ENCODE measurements at regions not wholly inside any gene's neighbourhood (a gene's known extent, or its start where the extent isn't known, plus 50 kb on each side); places are given as distances from the start of the nearest gene placed in this dataset.
"Not testable (repeated sequence)": the region's sequence is repeated elsewhere in the genome, so short reads cannot be mapped to it uniquely, and the experiment has no call there.

DNA sequence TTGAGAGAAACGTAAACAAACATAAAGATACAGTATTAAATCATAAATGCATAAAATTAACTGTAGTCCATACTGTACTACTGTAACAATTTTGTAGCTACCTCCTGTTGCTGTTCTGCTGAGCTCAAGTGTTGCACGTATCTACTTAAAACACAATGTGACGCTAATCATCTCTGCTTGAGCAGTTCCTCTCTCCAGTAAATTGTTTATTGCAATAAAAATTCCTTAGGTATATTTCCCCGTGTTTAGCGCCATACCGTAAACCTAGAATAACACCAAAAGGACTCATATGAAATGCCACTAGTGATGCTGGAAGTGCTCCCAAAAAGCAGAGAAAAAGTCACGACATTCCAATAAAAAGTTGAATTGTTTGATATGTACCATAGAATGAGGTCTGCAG lies 152.3 kb downstream of the LRRN1 start:
- Histone ChIP-seq H4K5ac (ENCODE audit: low read depth, low read length) (no peak overlapping the region), H3K4me3 (ENCODE audit: insufficient read depth, low read depth, low read length) (no peak overlapping the region), H3K18ac (ENCODE audit: low read depth, low read length) (no peak overlapping the region), H4K20me1 (ENCODE audit: insufficient read depth, low read length) (no peaks in the 10 kb centered on the region), H3K9ac (ENCODE audit: low read depth, low read length) (no peak overlapping the region), H3K23ac (ENCODE audit: low read depth, low read length) (no peak overlapping the region), H3K4ac (ENCODE audit: low read depth, low read length) (no peak overlapping the region), H2AFZ (replicated peaks; ENCODE audit: low read length, poor library complexity) (no peak overlapping the region), H3K14ac (replicated peaks; ENCODE audit: low read depth, low read length) (no peak overlapping the region), H2BK15ac (ENCODE audit: low read depth, low read length) (no peak overlapping the region), H3K4me1 (ENCODE audit: control insufficient read depth, insufficient read depth, low read length) (no peaks in the 10 kb centered on the region), H3K36me3 (ENCODE audit: control insufficient read depth, insufficient read depth, low read length) (no peaks in the 10 kb centered on the region), H4K8ac (ENCODE audit: low read depth in 2 of 2, low read length in 2 of 2) (no peak overlapping the region), H3K4me2 (ENCODE audit: low read depth, low read length) (no peak overlapping the region), H2BK5ac (ENCODE audit: low read depth, low read length, poor library complexity, severe bottlenecking) (no peak overlapping the region), H2AK5ac (ENCODE audit: low read depth, low read length) (no peak overlapping the region), H2AK9ac (replicated peaks; ENCODE audit: low read depth, low read length, poor library complexity) (no peak overlapping the region), H3K9me1 (ENCODE audit: insufficient read depth, low read length) (no peaks in the 10 kb centered on the region), H2BK120ac (ENCODE audit: low read depth, low read length) (no peak overlapping the region), H2BK20ac (ENCODE audit: low read depth, low read length) (no peak overlapping the region), H3K79me1 (ENCODE audit: low read depth in 1 of 2, low read length in 2 of 2) (no peaks in the 10 kb centered on the region), H3K27me3 (ENCODE audit: control insufficient read depth, insufficient read depth, low read length) (no peaks in the 10 kb centered on the region), H3K9me3 (ENCODE audit: control insufficient read depth, insufficient read depth, low read length) (no peaks in the 10 kb centered on the region), H4K91ac (ENCODE audit: insufficient read depth, low read depth, low read length) (no peak overlapping the region), H3K27ac (ENCODE audit: insufficient read depth, low read length) (no peak overlapping the region), H3K56ac (ENCODE audit: extremely low read depth, insufficient read depth, low read length) (no peak overlapping the region)
- in situ Hi-C loops (cut with MboI; ENCODE audit: low sequenced_read_pairs) (no loop called here), dilution Hi-C loops (cut with HindIII; ENCODE audit: low sequenced_read_pairs, unreplicated experiment) (no loop called here), intact Hi-C loops (cut with micrococcal nuclease) (no loop called here)
- ChIA-PET CTCF (no interaction called here), POLR2A (ENCODE audit: unreplicated experiment) (no interaction called here)
- TF ChIP-seq RFX5 (IDR thresholded peaks at IDR 0.05; ENCODE audit: low read depth, low read length) (no peak), FOS (IDR thresholded peaks at IDR 0.05; ENCODE audit: low read depth, low read length) (no peak)
- TF ChIP-seq, protein P1, sequence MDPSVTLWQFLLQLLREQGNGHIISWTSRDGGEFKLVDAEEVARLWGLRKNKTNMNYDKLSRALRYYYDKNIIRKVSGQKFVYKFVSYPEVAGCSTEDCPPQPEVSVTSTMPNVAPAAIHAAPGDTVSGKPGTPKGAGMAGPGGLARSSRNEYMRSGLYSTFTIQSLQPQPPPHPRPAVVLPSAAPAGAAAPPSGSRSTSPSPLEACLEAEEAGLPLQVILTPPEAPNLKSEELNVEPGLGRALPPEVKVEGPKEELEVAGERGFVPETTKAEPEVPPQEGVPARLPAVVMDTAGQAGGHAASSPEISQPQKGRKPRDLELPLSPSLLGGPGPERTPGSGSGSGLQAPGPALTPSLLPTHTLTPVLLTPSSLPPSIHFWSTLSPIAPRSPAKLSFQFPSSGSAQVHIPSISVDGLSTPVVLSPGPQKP (IDR thresholded peaks at IDR 0.05; ENCODE audit: borderline replicate concordance, low read depth, low read length): no peak
- no TSS peak for BruUV-seq (replicated peaks)
- DNase-seq: no peak
- no peak for ATAC-seq (ENCODE audit: low read depth)
- WGBS, 2 experiments (ENCODE audit: extremely low coverage in 2 of 2, insufficient read length in 1 of 2): no CpG with 5 or more reads among the region's 7 CpGs

DNA sequence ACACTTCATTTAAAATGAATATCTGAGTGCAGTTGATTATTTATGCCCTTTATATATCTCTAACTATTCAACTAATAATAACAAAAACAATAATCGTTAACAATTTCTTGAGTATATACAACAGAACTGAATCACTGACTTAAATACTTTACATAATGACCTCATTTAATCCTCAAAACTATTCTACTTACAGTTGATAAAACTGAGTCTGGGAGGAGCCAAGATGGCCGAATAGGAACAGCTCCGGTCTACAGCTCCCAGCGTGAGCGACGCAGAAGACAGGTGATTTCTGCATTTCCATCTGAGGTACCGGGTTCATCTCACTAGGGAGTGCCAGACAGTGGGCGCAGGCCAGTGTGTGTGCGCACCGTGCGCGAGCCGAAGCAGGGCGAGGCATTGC lies 163.6 kb downstream of the LRRN1 start:
- not testable (repeated sequence) for H3K79me1 ChIP-seq (ENCODE audit: low read depth in 1 of 2, low read length in 2 of 2)

More for the DNA sequence above, 163.6 kb downstream of the LRRN1 start:
- H4K5ac ChIP-seq (ENCODE audit: low read depth, low read length); BruUV-seq (replicated peaks); H3K27ac ChIP-seq (ENCODE audit: insufficient read depth, low read length); H2BK120ac ChIP-seq (ENCODE audit: low read depth, low read length); H3K56ac ChIP-seq (ENCODE audit: extremely low read depth, insufficient read depth, low read length); POLR2A ChIA-PET (ENCODE audit: unreplicated experiment); DNase-seq; H3K23ac ChIP-seq (ENCODE audit: low read depth, low read length); H3K4me3 ChIP-seq (ENCODE audit: insufficient read depth, low read depth, low read length); H3K4me1 ChIP-seq (ENCODE audit: control insufficient read depth, insufficient read depth, low read length); H2AK5ac ChIP-seq (ENCODE audit: low read depth, low read length); H3K14ac ChIP-seq (replicated peaks; ENCODE audit: low read depth, low read length); H4K20me1 ChIP-seq (ENCODE audit: insufficient read depth, low read length); H2BK20ac ChIP-seq (ENCODE audit: low read depth, low read length); H3K9ac ChIP-seq (ENCODE audit: low read depth, low read length); H3K36me3 ChIP-seq (ENCODE audit: control insufficient read depth, insufficient read depth, low read length); H2AFZ ChIP-seq (replicated peaks; ENCODE audit: low read length, poor library complexity); H3K9me3 ChIP-seq (ENCODE audit: control insufficient read depth, insufficient read depth, low read length); H2AK9ac ChIP-seq (replicated peaks; ENCODE audit: low read depth, low read length, poor library complexity); H2BK15ac ChIP-seq (ENCODE audit: low read depth, low read length); H3K9me1 ChIP-seq (ENCODE audit: insufficient read depth, low read length); H3K18ac ChIP-seq (ENCODE audit: low read depth, low read length); in situ Hi-C loops (cut with MboI; ENCODE audit: low sequenced_read_pairs); H3K27me3 ChIP-seq (ENCODE audit: control insufficient read depth, insufficient read depth, low read length); H3K4ac ChIP-seq (ENCODE audit: low read depth, low read length); H4K91ac ChIP-seq (ENCODE audit: insufficient read depth, low read depth, low read length); H4K8ac ChIP-seq (ENCODE audit: low read depth in 2 of 2, low read length in 2 of 2); intact Hi-C loops (cut with micrococcal nuclease); dilution Hi-C loops (cut with HindIII; ENCODE audit: low sequenced_read_pairs, unreplicated experiment); H2BK5ac ChIP-seq (ENCODE audit: low read depth, low read length, poor library complexity, severe bottlenecking); CTCF ChIA-PET; ATAC-seq (ENCODE audit: low read depth); H3K4me2 ChIP-seq (ENCODE audit: low read depth, low read length): not testable (repeated sequence)
- WGBS, 2 experiments (ENCODE audit: extremely low coverage in 2 of 2, insufficient read length in 1 of 2): no CpG with 5 or more reads among the region's 14 CpGs

Data from IMR-90 (cell line).